ENCODE measurements at regions not wholly inside any gene's neighbourhood (a gene's known extent, or its start where the extent isn't known, plus 50 kb on each side); places are given as distances from the start of the nearest gene placed in this dataset.
"Not testable (repeated sequence)": the region's sequence is repeated elsewhere in the genome, so short reads cannot be mapped to it uniquely, and the experiment has no call there.

- H3K4me2 ChIP-seq (ENCODE audit: low read length); H3K79me2 ChIP-seq (ENCODE audit: control insufficient read depth, low read length); H3K27me3 ChIP-seq (ENCODE audit: control insufficient read depth, low read length): not testable (repeated sequence)
These were observed 50.8 kb upstream of the GRIN2B start for GRCh38 chr12:14032191-14032590.

GRCh38 chr12:14043776-14044175, 62.4 kb upstream of the GRIN2B start:
- no peak for TF ChIP-seq EZH2phosphoT487 (IDR thresholded peaks at IDR 0.05; ENCODE audit: borderline replicate concordance, low read length)
- TF ChIP-seq CTCF (IDR thresholded peaks at IDR 0.05; ENCODE audit: low read depth, low read length, poor library complexity, severe bottlenecking): no peak
- no peaks in the 10 kb centered on the region for H3K9me2 ChIP-seq (replicated peaks; ENCODE audit: control insufficient read depth, low read length)
- H3K79me2 ChIP-seq (ENCODE audit: control insufficient read depth, low read length): no peaks in the 10 kb centered on the region
- H3K4me1 ChIP-seq (ENCODE audit: control insufficient read depth, low read length): no peaks in the 10 kb centered on the region
- no peaks in the 10 kb centered on the region for H3F3A ChIP-seq (ENCODE audit: control insufficient read depth, insufficient read depth)
- no peaks in the 10 kb centered on the region for H3K9me3 ChIP-seq (ENCODE audit: control insufficient read depth, insufficient read depth, low read length)
- no peaks in the 10 kb centered on the region for H3K36me3 ChIP-seq (ENCODE audit: control insufficient read depth, low read length)
- no peaks in the 10 kb centered on the region for H4K20me1 ChIP-seq (ENCODE audit: control insufficient read depth, insufficient read depth, low read depth, low read length)
- H3K4me3 ChIP-seq (ENCODE audit: low read length): no peak overlapping the region
- H3K4me2 ChIP-seq (ENCODE audit: low read length): no peak overlapping the region
- H3K27ac ChIP-seq (ENCODE audit: low read depth, low read length): no peak overlapping the region
- H3K27me3 ChIP-seq (ENCODE audit: control insufficient read depth, low read length): no peaks in the 10 kb centered on the region

More at GRCh38 chr12:14032191-14032590, 50.8 kb upstream of the GRIN2B start:
- H3K9me2 ChIP-seq (replicated peaks; ENCODE audit: control insufficient read depth, low read length); H3K36me3 ChIP-seq (ENCODE audit: control insufficient read depth, low read length); H3K27ac ChIP-seq (ENCODE audit: low read depth, low read length); H3K9me3 ChIP-seq (ENCODE audit: control insufficient read depth, insufficient read depth, low read length); H3F3A ChIP-seq (ENCODE audit: control insufficient read depth, insufficient read depth); H3K4me3 ChIP-seq (ENCODE audit: low read length); H4K20me1 ChIP-seq (ENCODE audit: control insufficient read depth, insufficient read depth, low read depth, low read length); H3K4me1 ChIP-seq (ENCODE audit: control insufficient read depth, low read length): not testable (repeated sequence)

GRCh38 chr12:14048941-14049545, 67.6 kb upstream of the GRIN2B start:
- no peak overlapping the region for H3K27ac ChIP-seq (ENCODE audit: low read depth, low read length)
- no peak overlapping the region for H3K4me2 ChIP-seq (ENCODE audit: low read length)
- no peaks in the 10 kb centered on the region for H3K27me3 ChIP-seq (ENCODE audit: control insufficient read depth, low read length)
- H3K9me2 ChIP-seq (replicated peaks; ENCODE audit: control insufficient read depth, low read length): no peaks in the 10 kb centered on the region
- no peaks in the 10 kb centered on the region for H3K4me1 ChIP-seq (ENCODE audit: control insufficient read depth, low read length)
- no peaks in the 10 kb centered on the region for H3K79me2 ChIP-seq (ENCODE audit: control insufficient read depth, low read length)
- H3K4me3 ChIP-seq (ENCODE audit: low read length): no peak overlapping the region
- no peaks in the 10 kb centered on the region for H3F3A ChIP-seq (ENCODE audit: control insufficient read depth, insufficient read depth)
- no peaks in the 10 kb centered on the region for H3K9me3 ChIP-seq (ENCODE audit: control insufficient read depth, insufficient read depth, low read length)
- no peak for TF ChIP-seq EZH2phosphoT487 (IDR thresholded peaks at IDR 0.05; ENCODE audit: borderline replicate concordance, low read length)
- no peak for TF ChIP-seq CTCF (IDR thresholded peaks at IDR 0.05; ENCODE audit: low read depth, low read length, poor library complexity, severe bottlenecking)
- H4K20me1 ChIP-seq (ENCODE audit: control insufficient read depth, insufficient read depth, low read depth, low read length): no peaks in the 10 kb centered on the region
- H3K36me3 ChIP-seq (ENCODE audit: control insufficient read depth, low read length): no peaks in the 10 kb centered on the region

GRCh38 chr12:14057895-14058294, 76.5 kb upstream of the GRIN2B start:
- no peaks in the 10 kb centered on the region for H3K4me1 ChIP-seq (ENCODE audit: control insufficient read depth, low read length)
- H3F3A ChIP-seq (ENCODE audit: control insufficient read depth, insufficient read depth): no peaks in the 10 kb centered on the region
- no peaks in the 10 kb centered on the region for H3K27me3 ChIP-seq (ENCODE audit: control insufficient read depth, low read length)
- H3K9me3 ChIP-seq (ENCODE audit: control insufficient read depth, insufficient read depth, low read length): no peaks in the 10 kb centered on the region
- no peak overlapping the region for H3K4me3 ChIP-seq (ENCODE audit: low read length)
- no peak overlapping the region for H3K4me2 ChIP-seq (ENCODE audit: low read length)
- no peak for TF ChIP-seq CTCF (IDR thresholded peaks at IDR 0.05; ENCODE audit: low read depth, low read length, poor library complexity, severe bottlenecking)
- TF ChIP-seq EZH2phosphoT487 (IDR thresholded peaks at IDR 0.05; ENCODE audit: borderline replicate concordance, low read length): no peak
- H3K9me2 ChIP-seq (replicated peaks; ENCODE audit: control insufficient read depth, low read length): no peaks in the 10 kb centered on the region
- H3K27ac ChIP-seq (ENCODE audit: low read depth, low read length): no peak overlapping the region
- H4K20me1 ChIP-seq (ENCODE audit: control insufficient read depth, insufficient read depth, low read depth, low read length): no peaks in the 10 kb centered on the region
- H3K36me3 ChIP-seq (ENCODE audit: control insufficient read depth, low read length): no peaks in the 10 kb centered on the region
- H3K79me2 ChIP-seq (ENCODE audit: control insufficient read depth, low read length): no peaks in the 10 kb centered on the region

Measured in DOHH2 (cell line).